ENCODE measurements at regions not wholly inside any gene's neighbourhood (a gene's known extent, or its start where the extent isn't known, plus 50 kb on each side); places are given as distances from the start of the nearest gene placed in this dataset.

GRCh38 chr3:75332794-75333193 is 331.3 kb upstream of the FRG2C start:
- POLR2A ChIA-PET, result no interaction called here
- CTCF ChIA-PET, result no interaction called here
- Histone ChIP-seq H4K20me1 (ENCODE audit: insufficient read depth) (no peaks in the 10 kb centered on the region), H3K9ac (no peak overlapping the region), H3K4me3 (ENCODE audit: low read depth in 2 of 2, low read length in 1 of 2) (no peak overlapping the region), H3K9me2 (no peaks in the 10 kb centered on the region), H3K79me2 (ENCODE audit: insufficient read depth) (no peaks in the 10 kb centered on the region), H3K27ac (ENCODE audit: low read depth in 2 of 2, low read length in 1 of 2) (no peak overlapping the region), H3K4me1 (ENCODE audit: control insufficient read depth in 1 of 2, insufficient read depth in 2 of 2, low read depth in 1 of 2, low read length in 1 of 2) (peaks cover 0 to 30% of the 10 kb centered on the region in 2 experiments; a peak in 1 of 4 replicates), H3K27me3 (ENCODE audit: insufficient read depth) (no peaks in the 10 kb centered on the region), H3K36me3 (replicated peaks in 1 of 2; ENCODE audit: control insufficient read depth in 1 of 2, insufficient read depth in 2 of 2, low read length in 1 of 2) (no peaks in the 10 kb centered on the region), H2AFZ (ENCODE audit: low read depth) (no peak overlapping the region), H3K4me2 (no peak overlapping the region), H3K9me3 (no peaks in the 10 kb centered on the region), H3F3A (replicated peaks; ENCODE audit: insufficient read depth) (no peaks in the 10 kb centered on the region)
- WGBS (ENCODE audit: low lambda C conversion rate), result 4% methylated on average over 2 of the region's 2 CpGs
- DNase-seq, result no peak
- TF ChIP-seq, protein P1, sequence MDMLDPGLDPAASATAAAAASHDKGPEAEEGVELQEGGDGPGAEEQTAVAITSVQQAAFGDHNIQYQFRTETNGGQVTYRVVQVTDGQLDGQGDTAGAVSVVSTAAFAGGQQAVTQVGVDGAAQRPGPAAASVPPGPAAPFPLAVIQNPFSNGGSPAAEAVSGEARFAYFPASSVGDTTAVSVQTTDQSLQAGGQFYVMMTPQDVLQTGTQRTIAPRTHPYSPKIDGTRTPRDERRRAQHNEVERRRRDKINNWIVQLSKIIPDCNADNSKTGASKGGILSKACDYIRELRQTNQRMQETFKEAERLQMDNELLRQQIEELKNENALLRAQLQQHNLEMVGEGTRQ (IDR thresholded peaks at IDR 0.05; ENCODE audit: borderline replicate concordance, low read depth, low read length), result no peak
- TF ChIP-seq ELF1 (IDR thresholded peaks at IDR 0.05) (no peak), MEF2A (IDR thresholded peaks at IDR 0.05; ENCODE audit: borderline replicate concordance, low read depth) (no peak), SIN3A (IDR thresholded peaks at IDR 0.05; ENCODE audit: borderline replicate concordance, low read depth, low read length) (no peak), NRF1 (IDR thresholded peaks at IDR 0.05; ENCODE audit: low read depth, low read length) (no peak), EZH2phosphoT487 (IDR thresholded peaks at IDR 0.05; ENCODE audit: borderline replicate concordance, low read depth) (no peak), POLR2AphosphoS5 (IDR thresholded peaks at IDR 0.05; ENCODE audit: low read depth, low read length) (no peak), FOXJ3 (CRISPR knock-in tag; IDR thresholded peaks at IDR 0.05) (no peak), RFX5 (IDR thresholded peaks at IDR 0.05; ENCODE audit: low read length) (no peak), CHD2 (IDR thresholded peaks at IDR 0.05; ENCODE audit: low read length, partially characterized antibody) (no peak), YY1 (IDR thresholded peaks at IDR 0.05; ENCODE audit: low read depth) (no peak), RAD21 (IDR thresholded peaks at IDR 0.05; ENCODE audit: low read length) (no peak), FOSL2 (IDR thresholded peaks at IDR 0.05; ENCODE audit: borderline replicate concordance, low read depth) (no peak)
- TF ChIP-seq, protein P2, sequence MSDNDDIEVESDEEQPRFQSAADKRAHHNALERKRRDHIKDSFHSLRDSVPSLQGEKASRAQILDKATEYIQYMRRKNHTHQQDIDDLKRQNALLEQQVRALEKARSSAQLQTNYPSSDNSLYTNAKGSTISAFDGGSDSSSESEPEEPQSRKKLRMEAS (IDR thresholded peaks at IDR 0.05; ENCODE audit: low read depth), result no peak
- TF ChIP-seq, protein P3, sequence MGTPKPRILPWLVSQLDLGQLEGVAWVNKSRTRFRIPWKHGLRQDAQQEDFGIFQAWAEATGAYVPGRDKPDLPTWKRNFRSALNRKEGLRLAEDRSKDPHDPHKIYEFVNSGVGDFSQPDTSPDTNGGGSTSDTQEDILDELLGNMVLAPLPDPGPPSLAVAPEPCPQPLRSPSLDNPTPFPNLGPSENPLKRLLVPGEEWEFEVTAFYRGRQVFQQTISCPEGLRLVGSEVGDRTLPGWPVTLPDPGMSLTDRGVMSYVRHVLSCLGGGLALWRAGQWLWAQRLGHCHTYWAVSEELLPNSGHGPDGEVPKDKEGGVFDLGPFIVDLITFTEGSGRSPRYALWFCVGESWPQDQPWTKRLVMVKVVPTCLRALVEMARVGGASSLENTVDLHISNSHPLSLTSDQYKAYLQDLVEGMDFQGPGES (IDR thresholded peaks at IDR 0.05; ENCODE audit: low read depth, low read length), result no peak

- no peak for DNase-seq
- Histone ChIP-seq H2AFZ (ENCODE audit: low read depth) (no peak overlapping the region), H3K36me3 (replicated peaks in 1 of 2; ENCODE audit: control insufficient read depth in 1 of 2, insufficient read depth in 2 of 2, low read length in 1 of 2) (no peaks in the 10 kb centered on the region), H3K27me3 (ENCODE audit: insufficient read depth) (no peaks in the 10 kb centered on the region), H4K20me1 (ENCODE audit: insufficient read depth) (no peaks in the 10 kb centered on the region), H3K4me2 (no peak overlapping the region), H3K9ac (no peak overlapping the region), H3F3A (replicated peaks; ENCODE audit: insufficient read depth) (no peaks in the 10 kb centered on the region), H3K9me3 (no peaks in the 10 kb centered on the region), H3K4me1 (ENCODE audit: control insufficient read depth in 1 of 2, insufficient read depth in 2 of 2, low read depth in 1 of 2, low read length in 1 of 2) (peaks cover 0 to 25% of the 10 kb centered on the region in 2 experiments; a peak in 1 of 4 replicates), H3K4me3 (ENCODE audit: low read depth in 2 of 2, low read length in 1 of 2) (no peak overlapping the region), H3K9me2 (no peaks in the 10 kb centered on the region), H3K27ac (ENCODE audit: low read depth in 2 of 2, low read length in 1 of 2) (no peak overlapping the region), H3K79me2 (ENCODE audit: insufficient read depth) (no peaks in the 10 kb centered on the region)
- ChIA-PET POLR2A (interaction anchor here (0.8 kb wide), 1 partner anchor 14 kb away, joined by 3 read pairs; no protein-coding TSS in a partner anchor), CTCF (interaction anchor here (0.6 kb wide), 1 partner anchor 11 kb away, joined by 3 read pairs; no protein-coding TSS in a partner anchor)
- TF ChIP-seq, protein P3 (IDR thresholded peaks at IDR 0.05; ENCODE audit: low read depth, low read length), result no peak
- TF ChIP-seq EP300 (IDR thresholded peaks at IDR 0.05; ENCODE audit: borderline replicate concordance in 1 of 2, low read depth in 1 of 2, low read length in 1 of 2), result no peak
- WGBS (ENCODE audit: low lambda C conversion rate), result 71% methylated on average over 3 of the region's 3 CpGs
Observed at GRCh38 chr3:75334299-75334698, 329.8 kb upstream of the FRG2C start.
